Forelimb muscle (tissue), 1 donor: ENCODE measurements at regions not wholly inside any gene's neighbourhood (a gene's known extent, or its start where the extent isn't known, plus 50 kb on each side); places are given as distances from the start of the nearest gene placed in this dataset.

ENCODE experiments used
- DNase-seq: peaks from one replicate; pipeline ENCODE4 v3.0.0-alpha.2; 2013; ENCODE audit warnings: low read depth

- no peak for DNase-seq
Measured at GRCh38 chr2:147553775-147554271, 291.0 kb upstream of the ACVR2A start.

DNA sequence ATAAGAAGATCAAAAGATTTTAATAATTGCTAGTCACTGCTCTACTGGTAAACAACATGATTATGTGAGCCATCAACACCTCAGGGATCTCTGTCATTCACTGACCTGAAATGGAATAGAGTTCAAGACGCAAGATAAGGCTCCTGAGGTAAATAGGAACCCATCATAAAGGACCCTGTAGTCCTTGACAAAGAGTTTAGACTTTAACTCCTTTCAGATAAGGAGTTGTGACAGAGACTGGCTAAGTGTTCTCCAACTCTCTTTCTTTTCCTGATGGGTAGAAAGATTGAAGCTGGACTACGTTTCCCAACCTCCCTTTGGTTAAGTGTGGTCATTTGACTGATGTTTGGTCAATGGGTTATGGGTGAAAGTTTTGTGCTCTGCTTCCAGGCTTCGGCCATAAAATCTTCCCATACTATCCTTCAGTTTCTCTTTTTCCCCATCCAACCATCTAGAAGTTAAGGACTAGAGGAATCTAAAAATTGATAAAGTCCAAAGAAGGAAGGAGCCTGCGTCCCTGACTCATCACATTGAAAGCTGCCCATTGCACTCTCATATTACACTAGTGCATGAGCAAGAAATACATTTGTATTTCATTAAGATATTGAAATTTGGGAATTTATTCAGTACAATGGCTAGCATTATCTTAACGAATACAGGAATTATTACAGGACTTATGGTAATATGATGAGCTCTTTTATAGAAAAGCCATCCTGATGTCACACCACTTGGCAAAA, 293.7 kb upstream of the ACVR2A start:
- DNase-seq, result no peak

DNA sequence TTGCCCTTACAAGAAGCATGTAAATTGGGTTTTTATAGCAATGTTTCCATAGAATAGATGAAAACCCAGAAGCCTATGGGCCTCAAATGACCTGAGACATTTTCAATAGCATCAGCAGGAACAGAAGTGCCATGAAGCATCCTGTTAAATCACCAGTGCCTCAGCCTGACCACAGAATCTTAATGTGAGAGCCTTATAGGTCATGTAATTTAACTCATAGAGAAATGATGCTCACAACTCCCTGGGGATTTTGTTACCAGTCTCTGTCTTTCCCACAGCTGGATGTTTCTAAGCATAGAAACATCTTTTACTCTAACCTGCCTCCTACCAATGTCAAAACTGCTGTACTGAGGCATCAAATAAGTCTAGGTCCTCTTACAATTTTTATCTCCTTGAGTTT, 295.8 kb upstream of the ACVR2A start:
- no peak for DNase-seq

DNA sequence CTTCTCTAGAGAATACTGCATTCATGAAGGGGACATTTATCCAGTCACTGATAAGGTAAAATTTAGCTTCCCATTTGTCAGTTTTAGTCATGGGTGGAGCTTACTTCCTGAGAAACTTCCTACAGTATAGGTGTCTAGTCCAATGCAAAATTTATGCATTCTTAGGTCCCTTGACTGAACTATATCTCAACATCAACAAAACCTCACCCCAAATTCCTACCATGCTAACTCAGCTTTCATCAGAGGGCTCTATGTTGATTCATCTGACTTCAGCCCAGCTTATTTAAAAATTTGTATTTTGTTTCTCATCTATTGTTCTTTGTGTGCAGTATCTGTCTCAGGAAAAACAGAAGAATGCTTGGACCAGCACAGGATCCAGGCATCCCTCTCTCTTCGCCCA, 296.4 kb upstream of the ACVR2A start:
- no peak for DNase-seq

GRCh38 chr2:147547440-147547839, 297.4 kb upstream of the ACVR2A start:
- no peak for DNase-seq

DNA sequence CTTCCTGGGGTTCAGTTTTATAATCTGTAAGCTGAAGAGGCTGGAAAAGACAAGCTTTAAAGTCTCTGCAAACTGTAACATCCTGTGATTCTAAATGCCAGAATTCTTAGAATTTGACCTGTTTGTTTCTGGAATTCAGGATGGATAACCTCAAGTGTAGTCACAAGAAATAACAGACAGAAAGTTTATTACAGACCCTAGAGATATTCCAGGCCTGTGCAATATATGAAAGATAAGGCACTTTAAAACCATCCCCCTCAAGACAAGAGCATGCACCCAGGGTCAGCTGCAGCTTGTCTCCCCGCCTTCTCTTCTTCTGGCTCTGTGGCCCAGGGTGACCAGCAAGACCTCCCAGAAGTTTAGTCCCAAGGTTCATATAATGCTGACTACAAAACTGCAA, 298.7 kb upstream of the ACVR2A start:
- DNase-seq, result no peak

DNA sequence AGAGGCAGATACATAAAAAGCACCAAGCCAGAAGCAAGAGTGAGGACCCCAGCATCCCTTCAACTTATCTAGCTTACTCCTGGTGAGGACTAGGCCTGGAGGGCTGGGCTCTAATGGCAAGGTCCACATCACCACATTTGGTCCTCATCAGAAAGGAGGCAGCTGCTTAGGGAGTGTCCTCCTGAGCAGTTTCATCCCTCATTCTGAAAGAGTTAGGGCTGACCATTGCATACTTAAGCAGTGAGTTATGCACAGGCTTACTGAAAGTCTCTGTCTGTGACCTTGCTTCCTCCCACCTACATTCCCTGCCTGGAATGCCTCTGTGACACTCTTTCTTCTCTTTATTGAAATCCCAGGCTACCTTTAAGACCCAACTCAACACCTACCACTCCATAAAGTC, 301.8 kb upstream of the ACVR2A start:
- no peak for DNase-seq

GRCh38 chr2:147542351-147542750, 302.5 kb upstream of the ACVR2A start:
- no peak for DNase-seq

DNA sequence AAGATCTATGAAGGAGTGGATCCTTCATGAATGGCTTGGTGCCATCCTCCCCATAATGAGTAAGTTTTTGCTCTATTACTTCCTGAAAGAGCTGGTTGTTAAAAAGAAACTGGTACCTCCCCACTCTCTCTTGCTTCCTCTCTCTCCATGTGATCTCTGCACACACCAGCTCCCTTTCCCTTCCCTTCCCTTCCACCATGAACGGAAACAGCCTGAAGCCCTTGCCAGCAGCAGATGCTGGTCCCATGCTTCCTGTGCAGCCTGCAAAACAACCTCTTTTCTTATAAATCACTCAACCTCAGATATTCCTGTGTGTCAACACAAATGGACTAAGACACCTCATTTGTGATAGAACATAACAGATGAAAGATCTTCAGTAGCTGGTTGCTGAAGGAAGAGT, 303.5 kb upstream of the ACVR2A start:
- no peak for DNase-seq

- no peak for DNase-seq
Measured at GRCh38 chr2:147538821-147539220, 306.0 kb upstream of the ACVR2A start.

- peak; percentile 40 for DNase-seq
Measured at GRCh38 chr2:147538088-147538487, 306.7 kb upstream of the ACVR2A start.

- no peak for DNase-seq
Measured at GRCh38 chr2:147531269-147531668, 313.6 kb upstream of the ACVR2A start.

- DNase-seq, result no peak
Measured at GRCh38 chr2:147530033-147530432, 314.8 kb upstream of the ACVR2A start.

DNA sequence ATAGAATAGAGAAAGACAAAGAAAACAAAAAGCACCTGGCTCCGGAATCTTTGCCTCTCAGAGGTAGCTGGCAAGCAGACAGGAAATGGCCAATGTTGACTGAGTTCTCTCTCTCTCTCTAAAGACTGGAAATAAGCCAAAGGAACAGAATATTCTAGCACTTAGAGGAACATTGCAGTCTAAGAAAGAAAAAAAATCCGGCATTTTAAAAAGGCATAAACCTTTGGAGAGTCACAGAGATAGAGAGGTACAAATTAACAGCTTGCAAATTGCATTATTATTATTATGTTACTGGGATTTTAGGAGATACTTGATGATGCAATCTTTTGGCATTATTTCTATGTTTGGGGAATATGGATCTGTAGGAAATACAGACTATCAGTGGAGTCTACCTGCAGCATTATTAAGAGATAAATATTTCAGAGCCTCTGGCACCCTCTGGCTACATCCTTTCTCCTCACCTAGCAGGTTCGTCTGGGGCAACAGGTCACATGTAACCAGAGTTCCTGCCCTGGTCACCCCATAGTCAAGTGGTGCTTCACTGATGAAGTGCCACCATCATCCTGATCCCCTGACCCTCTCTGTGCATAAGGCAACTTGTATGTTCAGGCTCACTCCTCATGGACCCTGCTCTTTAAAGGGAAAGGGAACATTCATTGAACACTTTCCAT, 318.9 kb upstream of the ACVR2A start:
- no peak for DNase-seq

- no peak for DNase-seq
Measured at GRCh38 chr2:147524912-147525311, 319.9 kb upstream of the ACVR2A start.

- no peak for DNase-seq
Measured at GRCh38 chr2:147523415-147523814, 321.4 kb upstream of the ACVR2A start.

GRCh38 chr2:147521936-147522335, 322.9 kb upstream of the ACVR2A start:
- DNase-seq, result no peak

DNA sequence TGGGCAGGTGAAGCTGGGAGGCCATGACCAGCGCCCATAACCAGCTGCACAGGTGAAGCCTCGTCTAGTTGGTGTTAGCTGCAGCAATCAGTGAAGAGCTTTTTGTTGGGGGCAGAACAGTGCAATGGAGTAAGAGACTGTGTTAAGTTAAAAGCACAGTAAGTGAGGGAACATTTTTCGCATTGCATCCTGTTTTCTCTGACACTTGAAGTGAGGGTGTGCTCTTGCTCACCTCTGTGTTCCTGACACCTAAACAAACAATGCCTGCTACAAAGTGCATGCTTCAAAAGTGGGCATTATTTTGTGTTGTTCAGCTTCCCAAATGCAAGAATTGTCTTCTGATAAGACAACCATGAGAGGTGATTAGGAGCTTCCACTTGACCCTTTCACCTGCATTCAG, 324.0 kb upstream of the ACVR2A start:
- no peak for DNase-seq

DNA sequence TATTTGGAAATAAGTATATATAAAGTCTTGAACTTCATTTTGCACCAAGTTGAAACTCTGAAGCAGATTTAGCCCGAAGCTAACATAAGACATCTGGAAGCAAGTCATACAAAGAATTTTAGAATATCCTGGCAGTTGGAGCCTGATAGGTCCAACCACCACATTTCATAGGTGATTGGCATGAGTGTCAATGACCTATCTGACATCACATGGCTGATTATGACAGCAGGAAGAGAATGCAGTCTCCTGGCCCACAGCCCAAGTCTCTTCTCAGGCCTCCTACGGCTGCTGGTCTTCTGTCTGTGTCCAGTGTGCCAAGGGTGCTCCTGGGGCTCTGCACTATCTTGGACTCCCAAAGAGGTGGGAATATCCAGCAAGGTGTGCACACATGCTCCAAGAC, 325.7 kb upstream of the ACVR2A start:
- no peak for DNase-seq

DNA sequence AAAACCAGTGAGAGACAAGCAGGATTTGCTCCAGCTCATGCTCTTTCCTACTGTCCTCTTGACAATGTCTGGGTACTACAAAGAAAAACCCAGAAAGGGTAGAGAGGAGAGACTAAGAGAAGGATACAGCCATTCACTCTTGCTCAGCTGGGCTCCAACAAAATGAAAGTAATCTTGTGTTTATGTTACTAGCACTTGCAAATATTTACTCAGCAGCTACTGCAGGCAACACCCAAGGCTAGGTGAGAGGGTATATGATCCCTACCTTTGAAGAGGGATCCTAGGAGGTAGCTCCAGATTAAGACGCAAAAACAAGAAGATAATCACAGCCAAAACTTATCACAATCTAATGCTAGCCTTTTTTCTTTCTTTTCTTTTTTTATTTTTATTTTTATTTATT, 329.6 kb upstream of the ACVR2A start:
- DNase-seq, result no peak

GRCh38 chr2:147512206-147512605, 332.6 kb upstream of the ACVR2A start:
- DNase-seq, result no peak

GRCh38 chr2:147511491-147511948, 333.3 kb upstream of the ACVR2A start:
- no peak for DNase-seq

- no peak for DNase-seq
Measured at GRCh38 chr2:147509821-147510220, 335.0 kb upstream of the ACVR2A start.
